Lung (tissue), 11 donors: ENCODE measurements at regions not wholly inside any gene's neighbourhood (a gene's known extent, or its start where the extent isn't known, plus 50 kb on each side); places are given as distances from the start of the nearest gene placed in this dataset.

Experiments
- ATAC-seq: fragments of 200-7000 bp; cut with Tn5 transposase; one replicate; pipeline ENCODE4 v1.9.1; 2020; ENCODE audit warnings: moderate number of reproducible peaks; ENCODE audit not compliant: insufficient read depth, low FRiP score
- DNase-seq, 3 donors: peaks; one replicate each; pipeline ENCODE4 v3.0.0-alpha.2; 2013 to 2017
- H3K27ac ChIP-seq, 2 donors: one replicate each; pipeline ENCODE4 v1.5.1; 2013; ENCODE audit warnings: mild to moderate bottlenecking in 2 of 2, moderate library complexity in 2 of 2, control low read depth in 1 of 2, inconsistent platforms in 1 of 2, low read depth in 1 of 2, low read length in 1 of 2
- H3K27me3 ChIP-seq, 3 donors: one replicate each; pipeline ENCODE4 v1.5.1; 2013; ENCODE audit warnings: low read length in 2 of 3; ENCODE audit not compliant: control insufficient read depth in 3 of 3, insufficient read depth in 3 of 3
- H3K36me3 ChIP-seq, 4 donors: one replicate each; pipeline ENCODE4 v1.5.1; 2013; ENCODE audit warnings: low read length in 4 of 4, mild to moderate bottlenecking in 1 of 4, moderate library complexity in 1 of 4; ENCODE audit not compliant: control insufficient read depth in 4 of 4, insufficient read depth in 4 of 4
- H3K4me1 ChIP-seq, 5 donors: one replicate each; pipeline ENCODE4 v1.5.1; 2013; ENCODE audit warnings: low read length in 5 of 5, mild to moderate bottlenecking in 2 of 5, moderate library complexity in 1 of 5; ENCODE audit not compliant: control insufficient read depth in 5 of 5, insufficient read depth in 5 of 5
- H3K4me3 ChIP-seq: one replicate; pipeline ENCODE4 v1.5.1; 2013; ENCODE audit warnings: mild to moderate bottlenecking, control low read depth, moderate library complexity
- H3K9ac ChIP-seq, 2 donors: one replicate each; pipeline ENCODE4 v1.5.1; 2013; ENCODE audit warnings: low read length in 2 of 2, control low read depth in 1 of 2; ENCODE audit not compliant: insufficient read depth in 1 of 2
- H3K9me3 ChIP-seq, 4 donors: one replicate each; pipeline ENCODE4 v1.5.1; 2013; ENCODE audit warnings: low read length in 3 of 4, mild to moderate bottlenecking in 1 of 4, moderate library complexity in 1 of 4; ENCODE audit not compliant: control insufficient read depth in 4 of 4, insufficient read depth in 3 of 4
- CTCF ChIP-seq: IDR thresholded peaks from 2 replicates; pipeline ENCODE4 v1.5.1; 2012; ENCODE audit warnings: mild to moderate bottlenecking; ENCODE audit errors: control extremely low read depth, extremely low read depth
- WGBS, 2 donors: extraction: QIAGEN DNeasy Blood & Tissue Kit; methylation state at CpG; one replicate each; pipeline ENCODE4 v1.1.7; 2013; 5-methylcytosine and 5-hydroxymethylcytosine counted together
- donor health status: control.
- donor health status: control.
- donor health status: Bipolar disorder and iron deficiency.
- donor health status: healthy.
- donor health status: DM: yes; HTN: yes; CAD: no.

- no peak for TF ChIP-seq CTCF
- Histone ChIP-seq H3K4me1 (peaks cover 0 to under 1% (median 0%) of the 10 kb centered on the region in 5 donors), H3K9me3 (no peaks in the 10 kb centered on the region), H3K36me3 (no peaks in the 10 kb centered on the region), H3K9ac (no peak overlapping the region), H3K27ac (no peak overlapping the region), H3K4me3 (no peak overlapping the region), H3K27me3 (peaks cover 0 to 12% (median 0%) of the 10 kb centered on the region in 3 donors)
- 83 to 86% methylated on average over 21 of the region's 21 CpGs for WGBS, 2 donors
- ATAC-seq (no peak), DNase-seq (no peak)
These were observed 100.8 kb upstream of the B3GAT1 start for GRCh38 chr11:134512571-134513538.

GRCh38 chr11:134512061-134512460 is 100.0 kb upstream of the B3GAT1 start:
- whole genome bisulfite sequencing, 2 donors, result 77 to 89% methylated on average over 7 of the region's 7 CpGs

DNA sequence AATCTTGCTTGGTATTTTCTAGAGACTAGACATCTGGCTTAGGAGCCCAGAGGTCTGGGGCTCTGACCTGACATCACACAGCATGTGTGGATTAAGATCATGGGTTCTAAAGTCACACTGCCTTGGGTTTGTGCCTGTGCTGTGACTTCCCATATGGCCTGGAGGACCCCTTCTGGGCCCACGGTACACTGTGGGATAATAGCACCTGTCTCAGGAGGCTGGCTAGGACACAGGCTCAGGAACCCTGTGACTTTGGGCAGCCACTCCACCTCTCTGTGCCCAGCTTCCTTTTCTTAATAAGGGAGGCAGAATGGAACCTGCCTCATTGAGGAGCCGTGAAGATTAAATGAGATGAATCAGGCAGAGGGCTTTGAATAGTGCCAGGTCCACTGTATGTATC is 99.2 kb upstream of the B3GAT1 start:
- Histone ChIP-seq H3K36me3 (no peaks in the 10 kb centered on the region), H3K4me1 (no peaks in the 10 kb centered on the region), H3K9me3 (no peaks in the 10 kb centered on the region), H3K9ac (no peak overlapping the region), H3K27ac (no peak overlapping the region), H3K27me3 (peaks cover 0 to 12% (median 0%) of the 10 kb centered on the region in 3 donors), H3K4me3 (no peak overlapping the region)
- WGBS, 2 donors, result 86 to 91% methylated on average over 2 of the region's 2 CpGs
- TF ChIP-seq CTCF, result no peak
- no peak for DNase-seq
- no peak for ATAC-seq

More at GRCh38 chr11:134512061-134512460, 100.0 kb upstream of the B3GAT1 start:
- no peak for TF ChIP-seq CTCF
- Histone ChIP-seq H3K4me1 (no peaks in the 10 kb centered on the region), H3K4me3 (no peak overlapping the region), H3K9ac (no peak overlapping the region), H3K27ac (no peak overlapping the region), H3K9me3 (no peaks in the 10 kb centered on the region), H3K27me3 (peaks cover 0 to 12% (median 0%) of the 10 kb centered on the region in 3 donors), H3K36me3 (no peaks in the 10 kb centered on the region)
- ATAC-seq, result no peak
- DNase-seq, result no peak
